ENCODE measurements at regions not wholly inside any gene's neighbourhood (a gene's known extent, or its start where the extent isn't known, plus 50 kb on each side); places are given as distances from the start of the nearest gene placed in this dataset.
A peak's percentile ranks its signal among the peaks of the same experiment; 100 is the strongest.
"Not testable (repeated sequence)": the region's sequence is repeated elsewhere in the genome, so short reads cannot be mapped to it uniquely, and the experiment has no call there.

DNA sequence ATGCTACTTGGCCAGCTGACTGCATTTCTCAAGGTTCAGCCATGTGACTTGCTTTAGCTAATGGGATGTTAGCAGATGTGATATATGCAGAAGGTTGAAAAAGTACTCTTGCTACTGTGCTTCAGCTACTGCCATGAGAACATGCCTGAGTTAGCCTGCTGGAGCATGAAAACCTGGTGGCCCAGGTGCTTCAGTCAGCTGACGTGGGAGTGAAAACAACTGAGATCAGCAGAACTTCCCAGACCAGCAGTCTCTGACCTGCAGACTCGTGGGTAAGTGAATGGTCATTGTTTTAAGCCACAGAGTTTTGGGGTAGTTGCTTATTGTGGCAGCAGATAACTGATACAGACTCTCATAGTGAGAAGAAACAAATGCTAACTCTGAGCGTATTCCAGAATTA is 118.6 kb upstream of the GRIN2B start:
- DNase-seq (ENCODE audit: low read depth): no peak
- TF ChIP-seq, protein P1, sequence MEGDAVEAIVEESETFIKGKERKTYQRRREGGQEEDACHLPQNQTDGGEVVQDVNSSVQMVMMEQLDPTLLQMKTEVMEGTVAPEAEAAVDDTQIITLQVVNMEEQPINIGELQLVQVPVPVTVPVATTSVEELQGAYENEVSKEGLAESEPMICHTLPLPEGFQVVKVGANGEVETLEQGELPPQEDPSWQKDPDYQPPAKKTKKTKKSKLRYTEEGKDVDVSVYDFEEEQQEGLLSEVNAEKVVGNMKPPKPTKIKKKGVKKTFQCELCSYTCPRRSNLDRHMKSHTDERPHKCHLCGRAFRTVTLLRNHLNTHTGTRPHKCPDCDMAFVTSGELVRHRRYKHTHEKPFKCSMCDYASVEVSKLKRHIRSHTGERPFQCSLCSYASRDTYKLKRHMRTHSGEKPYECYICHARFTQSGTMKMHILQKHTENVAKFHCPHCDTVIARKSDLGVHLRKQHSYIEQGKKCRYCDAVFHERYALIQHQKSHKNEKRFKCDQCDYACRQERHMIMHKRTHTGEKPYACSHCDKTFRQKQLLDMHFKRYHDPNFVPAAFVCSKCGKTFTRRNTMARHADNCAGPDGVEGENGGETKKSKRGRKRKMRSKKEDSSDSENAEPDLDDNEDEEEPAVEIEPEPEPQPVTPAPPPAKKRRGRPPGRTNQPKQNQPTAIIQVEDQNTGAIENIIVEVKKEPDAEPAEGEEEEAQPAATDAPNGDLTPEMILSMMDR (IDR thresholded peaks at IDR 0.05; ENCODE audit: control insufficient read depth, extremely low read depth, insufficient read depth): no peak
- no peak overlapping the region for H3K4me3 ChIP-seq (ENCODE audit: low read depth, low read length)

DNA sequence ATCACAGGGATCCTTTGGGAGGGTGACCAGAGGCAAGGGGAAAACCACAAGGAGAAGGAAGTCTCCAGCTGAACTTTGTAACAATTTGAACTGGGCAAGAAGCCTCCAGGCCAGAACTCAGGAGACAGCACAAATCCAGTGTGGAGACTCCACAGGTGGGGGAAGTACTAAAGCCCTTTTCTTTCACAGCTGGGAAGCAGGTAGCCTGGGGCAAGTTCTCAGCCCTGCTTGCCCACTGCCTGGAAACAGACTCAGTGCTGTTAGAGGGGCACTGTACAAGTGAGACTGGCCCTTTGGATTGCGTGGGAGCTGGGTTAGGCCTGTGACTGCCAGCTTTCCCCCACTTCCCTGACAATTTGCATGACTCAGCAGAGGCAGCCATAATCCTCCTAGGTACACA is 120.2 kb upstream of the GRIN2B start:
- not testable (repeated sequence) for H3K4me3 ChIP-seq (ENCODE audit: low read depth, low read length); DNase-seq (ENCODE audit: low read depth)

DNA sequence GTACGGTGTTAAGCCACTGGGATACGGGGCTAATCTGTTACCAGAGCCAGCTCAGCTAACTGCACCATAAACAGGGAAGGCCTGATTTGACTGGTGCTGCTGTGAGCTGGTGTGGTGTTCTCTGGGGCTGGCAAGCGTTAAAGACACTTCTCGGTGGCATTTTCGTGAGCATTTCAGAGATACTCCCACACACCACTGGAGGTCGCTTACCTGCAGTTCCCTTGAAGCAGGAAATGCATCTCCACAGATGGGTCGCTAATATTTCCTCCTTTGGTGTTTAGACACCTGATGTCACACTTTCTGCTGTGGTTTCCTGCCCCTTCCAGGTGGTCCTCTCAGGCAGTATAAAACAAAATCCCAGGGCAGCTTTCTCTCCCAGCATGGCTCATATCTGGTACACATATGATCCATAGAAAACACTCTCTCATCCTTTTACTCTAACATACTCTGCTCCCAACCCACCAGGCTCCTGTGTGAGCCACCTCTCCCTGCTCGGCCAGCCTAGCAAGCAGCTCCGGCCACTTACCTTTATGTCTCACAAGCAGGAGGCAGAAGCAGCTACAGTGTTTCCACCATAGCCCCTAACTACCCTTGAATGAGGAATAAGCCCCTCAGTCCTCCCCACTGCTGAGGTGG is 129.9 kb upstream of the GRIN2B start:
- TF ChIP-seq, protein P1 (IDR thresholded peaks at IDR 0.05; ENCODE audit: control insufficient read depth, extremely low read depth, insufficient read depth): peak; percentile 66
- peak; percentile 13 for DNase-seq (ENCODE audit: low read depth)
- H3K4me3 ChIP-seq (ENCODE audit: low read depth, low read length): no peak overlapping the region

DNA sequence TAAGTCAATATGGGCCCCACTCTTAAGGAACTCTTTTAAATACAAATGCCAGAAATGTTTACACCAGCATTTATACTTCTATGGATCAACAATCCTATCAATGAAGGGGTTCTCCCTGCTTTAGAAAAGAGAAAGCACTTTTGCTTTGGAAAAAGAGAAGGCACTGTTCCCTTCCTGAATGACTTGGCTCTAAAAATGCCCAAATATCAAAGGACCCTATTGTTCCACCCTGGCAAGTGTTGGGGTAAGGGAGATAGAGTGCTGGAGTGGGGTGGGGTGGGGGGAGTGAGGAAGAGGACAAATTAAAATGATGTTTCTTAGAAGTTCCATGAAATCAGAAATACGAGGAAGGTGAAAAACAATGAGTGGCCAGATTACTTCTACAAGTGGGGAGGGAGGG is 131.6 kb upstream of the GRIN2B start:
- TF ChIP-seq, protein P1 (IDR thresholded peaks at IDR 0.05; ENCODE audit: control insufficient read depth, extremely low read depth, insufficient read depth): no peak
- H3K4me3 ChIP-seq (ENCODE audit: low read depth, low read length): no peak overlapping the region

DNA sequence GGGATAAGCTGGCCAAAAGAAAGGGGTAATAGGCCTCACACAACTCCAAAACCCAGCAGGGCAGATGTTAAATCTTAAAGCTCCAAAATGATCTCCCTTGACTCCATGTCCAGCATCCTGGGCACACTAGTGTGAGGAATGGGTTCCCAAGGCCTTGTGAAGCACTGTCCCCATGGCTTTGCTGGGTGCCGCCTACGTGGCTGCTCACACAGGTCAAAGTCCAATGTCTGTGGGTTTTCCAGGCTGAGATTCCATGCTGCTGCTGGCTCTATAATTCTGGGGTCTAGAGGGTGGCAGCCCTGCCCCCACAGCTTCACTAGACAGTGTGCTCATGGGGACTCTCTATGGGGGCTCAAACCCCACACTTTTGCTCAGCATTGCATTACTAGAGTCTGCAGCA is 145.3 kb upstream of the GRIN2B start:
- no peak for DNase-seq (ENCODE audit: low read depth)
- H3K4me3 ChIP-seq (ENCODE audit: low read depth, low read length): no peak overlapping the region
- TF ChIP-seq, protein P1 (IDR thresholded peaks at IDR 0.05; ENCODE audit: control insufficient read depth, extremely low read depth, insufficient read depth): no peak

More for the DNA sequence above, 131.6 kb upstream of the GRIN2B start:
- no peak for DNase-seq (ENCODE audit: low read depth)

DNA sequence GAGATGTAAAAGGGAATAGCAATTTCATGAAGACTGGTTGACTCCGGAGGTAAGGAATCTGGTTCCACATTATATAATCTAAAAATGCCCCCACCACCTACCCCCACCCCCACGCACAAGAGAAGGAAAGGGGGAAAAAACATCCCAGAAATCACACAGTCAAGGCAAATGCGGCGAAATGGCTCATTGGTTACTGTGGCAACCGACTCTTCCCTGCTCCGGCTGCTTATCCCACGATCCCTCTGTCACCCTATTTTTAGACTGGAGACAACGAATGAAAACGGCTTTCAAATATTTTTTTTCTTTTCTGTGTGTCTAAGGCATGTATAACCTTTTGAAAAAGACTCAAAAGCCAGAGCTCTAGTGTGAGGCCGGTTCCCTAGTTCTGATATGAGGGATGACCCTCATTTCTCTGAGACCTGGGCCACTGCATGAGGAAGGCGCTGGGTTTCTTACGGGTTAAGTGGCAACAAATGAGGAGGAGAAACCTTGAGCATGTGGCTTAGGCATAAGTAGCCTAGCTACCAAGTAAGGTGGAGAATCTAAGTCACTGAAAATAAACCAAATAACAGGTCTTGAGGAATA is 148.3 kb upstream of the GRIN2B start:
- TF ChIP-seq, protein P1 (IDR thresholded peaks at IDR 0.05; ENCODE audit: control insufficient read depth, extremely low read depth, insufficient read depth): no peak

DNA sequence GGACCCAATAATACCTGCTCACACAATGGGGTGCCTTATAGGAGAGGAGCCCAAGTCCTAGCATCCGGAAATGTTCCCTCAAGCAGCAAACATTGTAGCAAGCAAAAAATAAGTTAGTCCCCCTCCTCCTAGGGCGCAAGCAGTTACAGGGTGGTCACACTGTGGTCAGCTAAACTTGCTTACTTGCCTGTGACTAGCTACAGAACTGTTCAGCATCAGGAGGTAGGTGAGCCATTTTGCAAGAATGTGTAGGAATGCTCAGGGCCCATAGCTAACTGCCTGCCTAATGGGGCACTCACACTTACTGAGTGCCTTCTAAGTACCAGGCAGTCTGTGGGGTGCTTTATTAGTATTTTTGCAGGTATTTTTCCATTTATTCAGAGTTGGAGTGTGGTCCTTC is 154.6 kb upstream of the GRIN2B start:
- TF ChIP-seq, protein P1 (IDR thresholded peaks at IDR 0.05; ENCODE audit: control insufficient read depth, extremely low read depth, insufficient read depth): no peak
- no peak for DNase-seq (ENCODE audit: low read depth)
- H3K4me3 ChIP-seq (ENCODE audit: low read depth, low read length): no peak overlapping the region

More for the DNA sequence above, 148.3 kb upstream of the GRIN2B start:
- no peak overlapping the region for H3K4me3 ChIP-seq (ENCODE audit: low read depth, low read length)
- no peak for DNase-seq (ENCODE audit: low read depth)

Measured in LNCaP clone FGC (cell line).